ENCODE measurements at regions not wholly inside any gene's neighbourhood (a gene's known extent, or its start where the extent isn't known, plus 50 kb on each side); places are given as distances from the start of the nearest gene placed in this dataset.

DNA sequence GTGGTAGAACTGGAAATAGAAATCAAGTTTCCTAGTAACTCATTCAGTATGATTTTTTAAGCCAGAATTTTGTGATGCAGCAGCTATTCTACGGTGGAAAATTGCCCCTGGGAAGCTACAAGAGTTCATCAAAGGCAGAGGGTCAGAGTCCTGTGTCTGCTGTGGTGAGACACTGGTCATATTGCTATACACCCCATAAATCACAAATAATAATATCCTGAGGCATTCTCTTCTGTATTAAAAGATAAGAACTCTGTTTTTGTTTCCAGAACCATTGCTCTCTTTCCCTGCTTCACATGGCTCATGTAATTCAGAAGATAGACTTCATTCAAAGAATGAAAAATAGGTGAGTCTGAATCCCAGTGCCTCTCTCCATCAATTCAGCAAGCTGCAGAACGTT is 188.8 kb upstream of the NOCT start:
- DNase-seq, result no peak
- TF ChIP-seq, protein P1, sequence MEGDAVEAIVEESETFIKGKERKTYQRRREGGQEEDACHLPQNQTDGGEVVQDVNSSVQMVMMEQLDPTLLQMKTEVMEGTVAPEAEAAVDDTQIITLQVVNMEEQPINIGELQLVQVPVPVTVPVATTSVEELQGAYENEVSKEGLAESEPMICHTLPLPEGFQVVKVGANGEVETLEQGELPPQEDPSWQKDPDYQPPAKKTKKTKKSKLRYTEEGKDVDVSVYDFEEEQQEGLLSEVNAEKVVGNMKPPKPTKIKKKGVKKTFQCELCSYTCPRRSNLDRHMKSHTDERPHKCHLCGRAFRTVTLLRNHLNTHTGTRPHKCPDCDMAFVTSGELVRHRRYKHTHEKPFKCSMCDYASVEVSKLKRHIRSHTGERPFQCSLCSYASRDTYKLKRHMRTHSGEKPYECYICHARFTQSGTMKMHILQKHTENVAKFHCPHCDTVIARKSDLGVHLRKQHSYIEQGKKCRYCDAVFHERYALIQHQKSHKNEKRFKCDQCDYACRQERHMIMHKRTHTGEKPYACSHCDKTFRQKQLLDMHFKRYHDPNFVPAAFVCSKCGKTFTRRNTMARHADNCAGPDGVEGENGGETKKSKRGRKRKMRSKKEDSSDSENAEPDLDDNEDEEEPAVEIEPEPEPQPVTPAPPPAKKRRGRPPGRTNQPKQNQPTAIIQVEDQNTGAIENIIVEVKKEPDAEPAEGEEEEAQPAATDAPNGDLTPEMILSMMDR (IDR thresholded peaks at IDR 0.05), result no peak
- intact Hi-C loops (cut with DNase I), result no loop called here
- H3K27ac ChIP-seq, result no peak overlapping the region
- H3K4me1 ChIP-seq, result no peaks in the 10 kb centered on the region
- no peaks in the 10 kb centered on the region for H3K9me3 ChIP-seq
- H3K36me3 ChIP-seq, result no peaks in the 10 kb centered on the region
- H3K4me3 ChIP-seq, result no peak overlapping the region
- WGBS, 2 donors, result 41% methylated on average over 2 of the region's 2 CpGs
- H3K27me3 ChIP-seq, result no peaks in the 10 kb centered on the region

DNA sequence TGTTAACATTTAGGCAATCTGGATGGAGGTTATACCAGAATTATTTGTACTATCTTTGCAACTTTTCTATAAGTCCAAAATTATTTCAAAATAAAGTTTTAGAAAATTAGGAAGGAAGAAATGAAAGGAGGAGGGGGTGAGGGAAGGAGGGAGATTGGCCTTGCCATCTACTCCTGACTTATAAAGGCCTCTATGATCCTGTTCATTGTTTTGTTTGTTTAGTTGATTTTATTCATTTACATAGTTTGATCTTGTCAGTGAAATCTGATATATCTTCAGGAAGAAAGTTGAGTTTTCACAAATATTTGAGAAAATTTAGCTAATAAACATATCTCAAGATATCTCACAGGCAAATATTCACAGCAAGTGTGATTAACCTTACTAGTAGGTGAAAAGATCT is 189.3 kb upstream of the NOCT start:
- no peak for DNase-seq
- Histone ChIP-seq H3K27me3 (peaks cover 0 to 3% (median 0%) of the 10 kb centered on the region in 4 donors), H3K36me3 (no peaks in the 10 kb centered on the region), H3K4me1 (no peaks in the 10 kb centered on the region), H3K9me3 (no peaks in the 10 kb centered on the region), H3K4me3 (no peak overlapping the region), H3K27ac (no peak overlapping the region)
- TF ChIP-seq POLR2A (IDR thresholded peaks at IDR 0.05), result no peak
- TF ChIP-seq, protein P1 (IDR thresholded peaks at IDR 0.05), result no peak
- intact Hi-C loops (cut with DNase I), result no loop called here

DNA sequence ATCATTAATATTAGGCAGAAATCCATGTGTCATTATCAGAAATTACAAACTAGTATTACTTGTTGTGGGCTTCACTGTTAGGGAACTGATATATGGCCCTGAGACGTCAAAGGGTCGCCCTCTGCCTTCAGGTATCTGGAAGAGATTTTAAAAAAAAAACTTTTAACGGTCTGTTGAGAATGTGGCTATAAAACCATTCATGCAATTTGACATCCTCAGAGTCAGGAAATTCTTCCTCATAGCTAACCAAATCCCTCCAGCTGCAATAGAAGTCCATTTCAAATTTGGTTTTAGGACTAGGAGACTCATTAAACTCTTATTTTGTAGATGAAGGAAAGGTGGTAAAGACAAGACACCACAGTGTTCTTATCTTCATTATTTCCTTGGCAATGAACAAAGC is 194.2 kb upstream of the NOCT start:
- H3K4me1 ChIP-seq, result no peaks in the 10 kb centered on the region
- no peak overlapping the region for H3K27ac ChIP-seq
- H3K27me3 ChIP-seq, result peaks cover 0 to 3% (median 0%) of the 10 kb centered on the region in 4 donors
- no peak for DNase-seq
- H3K36me3 ChIP-seq, result no peaks in the 10 kb centered on the region
- 67 to 74% methylated on average over 3 of the region's 3 CpGs for WGBS, 2 donors
- H3K9me3 ChIP-seq, result no peaks in the 10 kb centered on the region
- no peak overlapping the region for H3K4me3 ChIP-seq
- no peak for TF ChIP-seq POLR2A (IDR thresholded peaks at IDR 0.05)
- TF ChIP-seq, protein P1 (IDR thresholded peaks at IDR 0.05), result no peak
- intact Hi-C loops (cut with DNase I), result no loop called here

DNA sequence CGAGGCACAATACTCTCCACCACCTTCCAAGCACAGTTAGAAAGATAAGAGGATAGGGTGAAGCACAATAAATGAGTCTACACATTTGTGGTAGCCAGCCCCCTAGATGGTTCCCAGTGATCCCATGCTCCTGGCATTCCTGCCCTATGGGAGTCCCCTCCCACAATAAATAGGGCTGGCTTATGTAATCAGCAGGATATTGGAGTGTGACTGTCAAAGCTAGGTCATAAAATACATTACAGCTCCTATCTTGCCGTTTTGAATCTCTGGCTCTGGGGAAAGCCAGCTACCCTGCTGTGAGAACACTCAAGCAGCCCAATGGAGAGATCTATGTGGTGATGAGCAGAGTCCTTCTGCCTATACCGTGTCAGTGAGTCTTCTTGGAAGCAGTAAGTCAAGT is 198.7 kb upstream of the NOCT start:
- intact Hi-C loops (cut with DNase I), result no loop called here
- Histone ChIP-seq H3K9me3 (no peaks in the 10 kb centered on the region), H3K36me3 (no peaks in the 10 kb centered on the region), H3K27ac (no peak overlapping the region), H3K4me3 (no peak overlapping the region), H3K4me1 (no peaks in the 10 kb centered on the region), H3K27me3 (peaks cover 0 to 3% (median 0%) of the 10 kb centered on the region in 4 donors)
- DNase-seq, result no peak
- TF ChIP-seq, protein P1 (IDR thresholded peaks at IDR 0.05), result no peak
- no peak for TF ChIP-seq POLR2A (IDR thresholded peaks at IDR 0.05)
- 41 to 60% methylated on average over 2 to 3 of the region's 3 CpGs for WGBS, 2 donors

DNA sequence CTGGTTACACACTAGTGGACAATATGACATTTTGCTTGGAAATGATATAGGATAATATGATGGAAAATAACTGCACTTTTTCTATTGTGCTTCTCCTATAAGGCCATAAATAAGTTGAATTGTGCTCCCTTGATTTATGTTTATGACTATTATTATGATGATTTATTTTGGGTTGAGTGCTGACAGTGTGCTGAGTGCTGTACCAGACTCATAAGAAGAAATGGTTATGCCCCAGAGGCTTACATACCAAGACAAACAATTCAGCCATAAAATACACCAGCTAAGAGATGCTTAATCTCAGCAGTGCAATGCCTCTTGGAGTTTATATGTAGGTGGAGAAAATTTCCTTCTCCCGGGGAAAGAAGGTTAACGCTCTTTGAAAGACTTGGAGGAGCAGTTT is 199.8 kb upstream of the NOCT start:
- no peaks in the 10 kb centered on the region for H3K9me3 ChIP-seq
- DNase-seq, result no peak
- intact Hi-C loops (cut with DNase I), result no loop called here
- TF ChIP-seq POLR2A (IDR thresholded peaks at IDR 0.05), result no peak
- TF ChIP-seq, protein P1 (IDR thresholded peaks at IDR 0.05), result no peak
- no peaks in the 10 kb centered on the region for H3K36me3 ChIP-seq
- H3K4me3 ChIP-seq, result no peak overlapping the region
- H3K27ac ChIP-seq, result no peak overlapping the region
- H3K4me1 ChIP-seq, result no peaks in the 10 kb centered on the region
- 71 to 91% methylated on average over 2 of the region's 2 CpGs for WGBS, 2 donors
- H3K27me3 ChIP-seq, result no peaks in the 10 kb centered on the region

Data from esophagus squamous epithelium (tissue), 5 donors.